Fibroblast of lung (primary cell): ENCODE measurements at regions not wholly inside any gene's neighbourhood (a gene's known extent, or its start where the extent isn't known, plus 50 kb on each side); places are given as distances from the start of the nearest gene placed in this dataset.
A peak's percentile ranks its signal among the peaks of the same experiment; 100 is the strongest.

Experiments
- DNase-seq, 2 donors: peaks; one replicate each; pipeline versions ENCODE4 v3.0.0 to v3.0.0-alpha.2; 2010; ENCODE audit warnings: low read depth in 2 of 2
- H2AFZ ChIP-seq: 2 replicates; pipeline ENCODE4 v1.5.1; 2012; ENCODE audit warnings: low read length, control low read depth, inconsistent platforms
- H3K27ac ChIP-seq: 2 replicates; pipeline ENCODE4 v1.5.1; 2011; ENCODE audit warnings: low read length, control low read depth; ENCODE audit not compliant: insufficient read depth
- H3K27me3 ChIP-seq: 2 replicates; pipeline ENCODE4 v1.5.1; 2011; ENCODE audit warnings: mild to moderate bottlenecking, low read length; ENCODE audit not compliant: control insufficient read depth, insufficient read depth
- H3K36me3 ChIP-seq: 2 replicates; pipeline ENCODE4 v1.5.1; 2011; ENCODE audit warnings: low read length; ENCODE audit not compliant: control insufficient read depth, insufficient read depth
- H3K4me1 ChIP-seq: 2 replicates; pipeline ENCODE4 v1.5.1; 2011; ENCODE audit warnings: low read length; ENCODE audit not compliant: control insufficient read depth, insufficient read depth; ENCODE audit errors: extremely low read depth
- H3K4me2 ChIP-seq: 2 replicates; pipeline ENCODE4 v1.5.1; 2011; ENCODE audit warnings: low read length, control low read depth; ENCODE audit not compliant: insufficient read depth; ENCODE audit errors: extremely low read depth
- H3K4me3 ChIP-seq, 4 experiments: fragments of 200-600 bp in 1 of 4; sonication (generic) in 1 of 4; replicated peaks in 1 of 4; 2 replicates each; pipeline ENCODE4 v1.5.1; 2011 to 2016; ENCODE audit warnings: low read length in 4 of 4, low read depth in 3 of 4, mild to moderate bottlenecking in 3 of 4, control low read depth in 2 of 4, inconsistent platforms in 1 of 4, mixed read lengths in 1 of 4; ENCODE audit not compliant: insufficient read depth in 1 of 4; ENCODE audit errors: control extremely low read depth in 1 of 4
- H3K79me2 ChIP-seq: 2 replicates; pipeline ENCODE4 v1.5.1; 2012; ENCODE audit warnings: mild to moderate bottlenecking, low read length, inconsistent platforms; ENCODE audit not compliant: control insufficient read depth, insufficient read depth
- H3K9ac ChIP-seq: 2 replicates; pipeline ENCODE4 v1.5.1; 2011; ENCODE audit warnings: mild to moderate bottlenecking, low read length, control low read depth; ENCODE audit not compliant: insufficient read depth
- H3K9me3 ChIP-seq: 2 replicates; pipeline ENCODE4 v1.5.1; 2012; ENCODE audit warnings: low read depth, low read length; ENCODE audit not compliant: control insufficient read depth, insufficient read depth
- H4K20me1 ChIP-seq: 2 replicates; pipeline ENCODE4 v1.5.1; 2011; ENCODE audit warnings: low read length; ENCODE audit not compliant: control insufficient read depth, insufficient read depth; ENCODE audit errors: extremely low read depth
- CTCF ChIP-seq, 2 donors: IDR thresholded peaks in 1 of 2; conservative IDR thresholded peaks in 1 of 2; 1 replicate in 1 of 2; 2 replicates in 1 of 2; pipeline ENCODE4 v1.5.1; 2011 to 2012; ENCODE audit warnings: low read length in 2 of 2, control low read depth in 1 of 2, inconsistent platforms in 1 of 2, low read depth in 1 of 2, mild to moderate bottlenecking in 1 of 2
- EZH2 ChIP-seq: IDR thresholded peaks from 2 replicates; pipeline ENCODE4 v1.5.1; 2012; ENCODE audit warnings: low read length, control low read depth, mild to moderate bottlenecking; ENCODE audit errors: missing control alignments

DNA sequence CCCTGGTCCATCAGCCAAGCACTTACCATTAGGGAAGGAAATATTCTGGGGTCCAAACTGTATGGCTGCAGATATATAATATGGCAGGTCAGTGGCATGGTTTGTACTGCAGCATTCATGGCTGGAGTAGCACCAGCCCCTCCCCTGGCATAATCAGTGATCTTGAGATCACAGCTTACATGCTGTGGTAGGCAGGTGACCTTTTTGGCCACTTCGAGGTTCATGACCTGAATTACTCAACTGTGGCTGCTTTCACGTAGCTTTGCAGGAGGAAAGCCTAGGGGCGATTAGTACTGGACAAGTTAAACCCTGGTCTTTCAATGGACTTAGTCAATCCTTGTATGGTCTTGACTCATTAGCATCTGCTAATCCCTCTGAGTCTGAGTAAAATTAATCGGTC is 169.8 kb downstream of the SPRY2 start:
- H3K4me3 ChIP-seq: no peak overlapping the region
- H3K79me2 ChIP-seq: no peaks in the 10 kb centered on the region
- no peaks in the 10 kb centered on the region for H3K9me3 ChIP-seq
- H3K36me3 ChIP-seq: no peaks in the 10 kb centered on the region
- TF ChIP-seq EZH2 (no peak), CTCF (conservative IDR thresholded peaks at IDR 0.05 in 1 of 2, IDR thresholded peaks at IDR 0.05 in 1 of 2; ENCODE audit: low read depth in 1 of 2, low read length in 2 of 2) (no peak)
- H3K27me3 ChIP-seq: no peaks in the 10 kb centered on the region
- H2AFZ ChIP-seq: no peak overlapping the region
- no peak overlapping the region for H3K27ac ChIP-seq
- no peak overlapping the region for H3K4me2 ChIP-seq
- no peaks in the 10 kb centered on the region for H3K4me1 ChIP-seq
- no peak overlapping the region for H3K9ac ChIP-seq
- no peaks in the 10 kb centered on the region for H4K20me1 ChIP-seq
- no peak for DNase-seq

- H3K9me3 ChIP-seq: no peaks in the 10 kb centered on the region
- no peaks in the 10 kb centered on the region for H3K79me2 ChIP-seq
- no peaks in the 10 kb centered on the region for H4K20me1 ChIP-seq
- no peak overlapping the region for H3K4me3 ChIP-seq
- H2AFZ ChIP-seq: no peak overlapping the region
- H3K9ac ChIP-seq: no peak overlapping the region
- TF ChIP-seq EZH2 (no peak), CTCF (conservative IDR thresholded peaks at IDR 0.05 in 1 of 2, IDR thresholded peaks at IDR 0.05 in 1 of 2; ENCODE audit: low read depth in 1 of 2, low read length in 2 of 2) (no peak)
- no peaks in the 10 kb centered on the region for H3K36me3 ChIP-seq
- H3K4me1 ChIP-seq: no peaks in the 10 kb centered on the region
- no peak overlapping the region for H3K4me2 ChIP-seq
- peak; percentile 30 to 45 for DNase-seq
- no peak overlapping the region for H3K27ac ChIP-seq
- H3K27me3 ChIP-seq: no peaks in the 10 kb centered on the region
These were observed 172.7 kb downstream of the SPRY2 start for GRCh38 chr13:80168089-80168850.

GRCh38 chr13:80166352-80166751 is 174.6 kb downstream of the SPRY2 start:
- Histone ChIP-seq H3K27ac (no peak overlapping the region), H3K36me3 (no peaks in the 10 kb centered on the region), H2AFZ (no peak overlapping the region), H3K27me3 (no peaks in the 10 kb centered on the region), H3K9me3 (no peaks in the 10 kb centered on the region), H3K4me3 (no peak overlapping the region), H3K4me1 (no peaks in the 10 kb centered on the region), H3K4me2 (no peak overlapping the region), H4K20me1 (no peaks in the 10 kb centered on the region), H3K9ac (no peak overlapping the region), H3K79me2 (no peaks in the 10 kb centered on the region)
- TF ChIP-seq EZH2 (no peak), CTCF (conservative IDR thresholded peaks at IDR 0.05 in 1 of 2, IDR thresholded peaks at IDR 0.05 in 1 of 2; ENCODE audit: low read depth in 1 of 2, low read length in 2 of 2) (no peak)
- DNase-seq: peak in 1 of 2 donors; percentile 40
